Esophagus squamous epithelium (tissue), 5 donors: ENCODE measurements at regions not wholly inside any gene's neighbourhood (a gene's known extent, or its start where the extent isn't known, plus 50 kb on each side); places are given as distances from the start of the nearest gene placed in this dataset.

Experiments used
- DNase-seq: peaks from one replicate; lab custom pipeline; 2025; lab: John Stamatoyannopoulos, UW
- H3K27ac ChIP-seq, 4 donors: fragments of 200-600 bp; sonication (generic); one replicate each; pipeline ENCODE4 v1.5.1; 2016 to 2019; ENCODE audit warnings: mild to moderate bottlenecking in 1 of 4
- H3K27me3 ChIP-seq, 4 donors: fragments of 200-600 bp; sonication (generic); 1 replicate in 3 of 4; 2 replicates in 1 of 4; pipeline versions ENCODE4 v1.5.1 to v1.6.0; 2017 to 2021; ENCODE audit warnings: antibody characterized with exemption in 1 of 4
- H3K36me3 ChIP-seq, 3 donors: fragments of 200-600 bp; sonication (generic); one replicate each; pipeline ENCODE4 v1.5.1; 2016 to 2019
- H3K4me1 ChIP-seq, 3 donors: fragments of 200-600 bp; sonication (generic); one replicate each; pipeline ENCODE4 v1.5.1; 2017 to 2019
- H3K4me3 ChIP-seq, 4 donors: fragments of 200-600 bp; sonication (generic); 1 replicate in 3 of 4; 2 replicates in 1 of 4; pipeline ENCODE4 v1.5.1; 2016 to 2019; ENCODE audit warnings: mild to moderate bottlenecking in 2 of 4, moderate library complexity in 1 of 4
- H3K9me3 ChIP-seq, 3 donors: fragments of 200-600 bp; sonication (generic); one replicate each; pipeline ENCODE4 v1.5.1; 2016 to 2019
- CTCF ChIP-seq, 6 experiments: fragments of 450-650 bp in 4 of 6; fragments of 200-600 bp in 2 of 6; sonication (generic) in 2 of 6; IDR thresholded peaks; one replicate each; pipeline ENCODE4 v1.5.1; 2016 to 2019; ENCODE audit warnings: antibody characterized with exemption in 6 of 6, mild to moderate bottlenecking in 4 of 6, moderate library complexity in 4 of 6
- POLR2A ChIP-seq, 4 donors: fragments of 450-650 bp; IDR thresholded peaks; one replicate each; pipeline ENCODE4 v1.6.1; 2017; ENCODE audit warnings: antibody characterized with exemption in 4 of 4, mild to moderate bottlenecking in 4 of 4, moderate library complexity in 3 of 4
- WGBS, 2 donors: methylation state at CpG; one replicate each; pipeline ENCODE4 v1.1.5; 2018; 5-methylcytosine and 5-hydroxymethylcytosine counted together
- intact Hi-C: fragments of 100-400 bp; cut with DNase I; formaldehyde crosslinking; loops from one replicate; pipeline ENCODE4 v1.15.0; 2022
- donor health status: DM: yes; HTN: yes; CAD: no.

GRCh38 chr6:66376001-66376400 is 669.0 kb upstream of the EYS start:
- intact Hi-C loops, result no loop called here
- no peak for TF ChIP-seq CTCF (IDR thresholded peaks at IDR 0.05)
- TF ChIP-seq POLR2A (IDR thresholded peaks at IDR 0.05), result no peak
- WGBS, 2 donors, result 47 to 63% methylated on average over 2 of the region's 2 CpGs
- Histone ChIP-seq H3K4me1 (no peaks in the 10 kb centered on the region), H3K36me3 (no peaks in the 10 kb centered on the region), H3K4me3 (no peak overlapping the region), H3K27me3 (no peaks in the 10 kb centered on the region), H3K9me3 (no peaks in the 10 kb centered on the region), H3K27ac (no peak overlapping the region)
- no peak for DNase-seq

GRCh38 chr6:66369407-66369806 is 662.4 kb upstream of the EYS start:
- no peak overlapping the region for H3K27ac ChIP-seq
- intact Hi-C loops, result no loop called here
- no peak for TF ChIP-seq POLR2A (IDR thresholded peaks at IDR 0.05)
- TF ChIP-seq CTCF (IDR thresholded peaks at IDR 0.05), result no peak

GRCh38 chr6:66362888-66363287 is 655.9 kb upstream of the EYS start:
- Histone ChIP-seq H3K4me1 (no peaks in the 10 kb centered on the region), H3K9me3 (peaks cover 0 to 14% (median 5%) of the 10 kb centered on the region in 3 donors), H3K4me3 (no peak overlapping the region), H3K27me3 (no peaks in the 10 kb centered on the region), H3K36me3 (no peaks in the 10 kb centered on the region), H3K27ac (no peak overlapping the region)
- DNase-seq, result no peak
- WGBS, 2 donors, result 86% methylated on average over 6 of the region's 6 CpGs; no CpG with 5 or more reads in 1 of the 2 donors
- TF ChIP-seq CTCF (IDR thresholded peaks at IDR 0.05) (no peak), POLR2A (IDR thresholded peaks at IDR 0.05) (no peak)
- intact Hi-C loops, result no loop called here

More at GRCh38 chr6:66369407-66369806, 662.4 kb upstream of the EYS start:
- Histone ChIP-seq H3K4me1 (no peaks in the 10 kb centered on the region), H3K4me3 (no peak overlapping the region), H3K36me3 (no peaks in the 10 kb centered on the region), H3K9me3 (no peaks in the 10 kb centered on the region), H3K27me3 (no peaks in the 10 kb centered on the region)
- DNase-seq, result no peak

- no peak overlapping the region for H3K27ac ChIP-seq
- intact Hi-C loops, result no loop called here
- no peaks in the 10 kb centered on the region for H3K4me1 ChIP-seq
- no peaks in the 10 kb centered on the region for H3K27me3 ChIP-seq
- 93 to 100% methylated on average over 1 to 3 of the region's 8 CpGs for WGBS, 2 donors
- H3K4me3 ChIP-seq, result no peak overlapping the region
- no peak for TF ChIP-seq POLR2A (IDR thresholded peaks at IDR 0.05)
- TF ChIP-seq CTCF (IDR thresholded peaks at IDR 0.05), result no peak
- no peak for DNase-seq
- peaks cover 0 to 14% (median 5%) of the 10 kb centered on the region in 3 donors for H3K9me3 ChIP-seq
- no peaks in the 10 kb centered on the region for H3K36me3 ChIP-seq
Observed at GRCh38 chr6:66361886-66362285, 654.9 kb upstream of the EYS start.

GRCh38 chr6:66357781-66358180 is 650.8 kb upstream of the EYS start:
- H3K36me3 ChIP-seq, result no peaks in the 10 kb centered on the region
- H3K9me3 ChIP-seq, result peaks cover 0 to 10% (median 2%) of the 10 kb centered on the region in 3 donors
- DNase-seq, result no peak
- no peaks in the 10 kb centered on the region for H3K27me3 ChIP-seq
- TF ChIP-seq CTCF (IDR thresholded peaks at IDR 0.05) (no peak), POLR2A (IDR thresholded peaks at IDR 0.05) (no peak)
- no peaks in the 10 kb centered on the region for H3K4me1 ChIP-seq
- no peak overlapping the region for H3K4me3 ChIP-seq
- intact Hi-C loops, result no loop called here
- no peak overlapping the region for H3K27ac ChIP-seq
